Activated T-cell treated with anti-CD3 and anti-CD28 coated beads, Interleukin-2, amount 50 U/mL, for 4 hours (primary cell): ENCODE measurements at regions not wholly inside any gene's neighbourhood (a gene's known extent, or its start where the extent isn't known, plus 50 kb on each side); places are given as distances from the start of the nearest gene placed in this dataset.

Experiments used
- ATAC-seq, 2 donors: fragments of 200-7000 bp; cut with Tn5 transposase; one replicate each; pipeline ENCODE4 v1.10.0; 2021
- DNase-seq: peaks from one replicate; pipeline ENCODE4 v3.0.0-alpha.2; 2020
- H3K27me3 Mint-ChIP-seq: one replicate; pipeline ENCODE4 v1.8.0; 2021; ENCODE audit warnings: low read depth, mixed read lengths
- H3K36me3 Mint-ChIP-seq: one replicate; pipeline ENCODE4 v1.8.0; 2022; ENCODE audit warnings: mixed read lengths; ENCODE audit not compliant: insufficient read depth
- H3K4me1 Mint-ChIP-seq: one replicate; pipeline ENCODE4 v1.8.0; 2021; ENCODE audit warnings: low read depth, mixed read lengths
- H3K4me3 Mint-ChIP-seq: one replicate; pipeline ENCODE4 v1.8.0; 2021; ENCODE audit warnings: mild to moderate bottlenecking, moderate library complexity, mixed read lengths
- H3K9me3 Mint-ChIP-seq: one replicate; pipeline ENCODE4 v1.8.0; 2021; ENCODE audit warnings: mixed read lengths

DNA sequence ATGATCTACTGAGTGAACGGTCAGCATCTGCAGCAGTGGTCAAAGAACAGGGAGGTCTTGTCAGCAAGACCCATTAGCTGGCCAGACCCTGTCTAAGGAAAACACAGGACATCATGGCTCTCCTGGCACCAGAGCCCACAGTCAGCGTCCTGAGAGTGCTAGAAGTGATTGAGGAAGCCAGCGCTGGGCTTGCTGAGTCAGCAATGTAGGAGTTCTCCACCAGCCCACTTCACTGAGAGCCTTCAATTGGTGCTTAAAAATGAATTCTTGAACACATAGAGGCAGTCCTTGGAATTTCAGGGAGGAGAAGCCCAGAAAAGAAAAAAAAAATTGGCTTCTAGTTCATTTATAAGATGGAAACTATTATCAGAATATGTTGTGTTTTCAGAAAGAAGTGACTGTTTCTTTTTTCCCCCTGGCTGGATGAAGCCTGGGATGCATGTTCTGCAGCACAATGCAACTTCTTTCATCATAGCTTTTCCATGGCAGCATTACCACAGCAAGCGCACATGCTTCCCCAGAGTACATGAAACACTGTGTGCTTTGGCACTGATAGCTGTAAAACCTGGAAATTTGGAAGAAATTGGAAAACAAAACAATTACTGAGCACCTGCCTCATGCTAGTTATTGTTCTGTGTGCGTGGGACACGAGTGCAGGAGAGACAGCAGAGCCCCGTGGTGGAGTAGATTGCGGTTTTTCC lies 899.9 kb downstream of the C6orf118 start:
- H3K36me3 Mint-ChIP-seq, result no peaks in the 10 kb centered on the region
- no peaks in the 10 kb centered on the region for H3K4me1 Mint-ChIP-seq
- DNase-seq (no peak), ATAC-seq (no peak)
- H3K4me3 Mint-ChIP-seq, result no peak overlapping the region
- peaks cover 7% of the 10 kb centered on the region for H3K9me3 Mint-ChIP-seq
- no peaks in the 10 kb centered on the region for H3K27me3 Mint-ChIP-seq

DNA sequence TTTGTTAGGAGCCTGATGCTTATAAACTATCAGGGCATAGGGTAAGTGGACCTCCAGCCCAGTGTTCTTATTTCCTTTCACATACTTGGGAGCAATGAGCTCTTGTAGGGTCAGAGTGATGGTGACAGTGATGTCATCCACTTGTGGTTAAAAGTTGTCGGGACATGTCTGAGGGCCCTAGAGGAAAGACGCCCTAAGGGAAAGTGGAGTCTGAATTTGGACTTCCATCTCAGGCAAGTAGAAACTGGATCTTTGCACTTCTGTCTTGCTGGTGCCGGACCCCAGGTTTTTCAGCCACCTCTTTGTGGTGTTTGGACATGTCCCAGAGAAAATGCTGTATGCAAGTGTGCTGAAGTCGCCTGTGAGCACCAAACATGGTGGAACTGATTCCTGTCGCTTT lies 900.5 kb downstream of the C6orf118 start:
- Mint-ChIP-seq H3K27me3 (no peaks in the 10 kb centered on the region), H3K4me1 (no peaks in the 10 kb centered on the region), H3K9me3 (peaks cover 7% of the 10 kb centered on the region), H3K36me3 (no peaks in the 10 kb centered on the region), H3K4me3 (no peak overlapping the region)
- ATAC-seq (no peak), DNase-seq (no peak)

GRCh38 chr6:164404812-164405488 lies 904.5 kb downstream of the C6orf118 start:
- no peaks in the 10 kb centered on the region for H3K27me3 Mint-ChIP-seq
- ATAC-seq (no peak), DNase-seq (no peak)
- H3K4me3 Mint-ChIP-seq, result no peak overlapping the region
- peaks cover 2% of the 10 kb centered on the region for H3K4me1 Mint-ChIP-seq
- H3K36me3 Mint-ChIP-seq, result no peaks in the 10 kb centered on the region
- peaks cover 4% of the 10 kb centered on the region for H3K9me3 Mint-ChIP-seq

DNA sequence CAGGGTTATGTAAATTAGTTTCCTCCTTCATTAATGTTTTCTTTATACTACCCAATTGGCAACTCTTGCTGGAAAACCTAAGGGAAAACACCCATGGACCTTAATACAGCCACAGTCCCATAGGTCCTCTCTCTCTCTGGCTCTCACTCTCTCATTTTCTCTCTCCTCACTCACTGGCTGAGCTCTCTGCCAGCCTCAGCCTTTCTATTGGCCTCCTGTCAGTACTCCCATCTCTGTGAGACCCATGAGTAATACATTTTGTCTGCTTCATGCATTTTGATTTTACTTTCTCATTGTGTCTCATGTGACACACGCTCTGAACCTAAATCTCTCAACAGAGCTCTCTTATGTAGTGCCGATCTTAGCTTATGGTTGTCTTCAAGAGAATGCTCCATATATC lies 907.5 kb downstream of the C6orf118 start:
- ATAC-seq (no peak), DNase-seq (no peak)
- Mint-ChIP-seq H3K27me3 (no peaks in the 10 kb centered on the region), H3K36me3 (no peaks in the 10 kb centered on the region), H3K4me3 (no peak overlapping the region), H3K9me3 (peaks cover 4% of the 10 kb centered on the region), H3K4me1 (peaks cover 11% of the 10 kb centered on the region)

GRCh38 chr6:164398647-164399046 lies 910.8 kb downstream of the C6orf118 start:
- Mint-ChIP-seq H3K4me1 (peaks cover 11% of the 10 kb centered on the region), H3K4me3 (no peak overlapping the region)

DNA sequence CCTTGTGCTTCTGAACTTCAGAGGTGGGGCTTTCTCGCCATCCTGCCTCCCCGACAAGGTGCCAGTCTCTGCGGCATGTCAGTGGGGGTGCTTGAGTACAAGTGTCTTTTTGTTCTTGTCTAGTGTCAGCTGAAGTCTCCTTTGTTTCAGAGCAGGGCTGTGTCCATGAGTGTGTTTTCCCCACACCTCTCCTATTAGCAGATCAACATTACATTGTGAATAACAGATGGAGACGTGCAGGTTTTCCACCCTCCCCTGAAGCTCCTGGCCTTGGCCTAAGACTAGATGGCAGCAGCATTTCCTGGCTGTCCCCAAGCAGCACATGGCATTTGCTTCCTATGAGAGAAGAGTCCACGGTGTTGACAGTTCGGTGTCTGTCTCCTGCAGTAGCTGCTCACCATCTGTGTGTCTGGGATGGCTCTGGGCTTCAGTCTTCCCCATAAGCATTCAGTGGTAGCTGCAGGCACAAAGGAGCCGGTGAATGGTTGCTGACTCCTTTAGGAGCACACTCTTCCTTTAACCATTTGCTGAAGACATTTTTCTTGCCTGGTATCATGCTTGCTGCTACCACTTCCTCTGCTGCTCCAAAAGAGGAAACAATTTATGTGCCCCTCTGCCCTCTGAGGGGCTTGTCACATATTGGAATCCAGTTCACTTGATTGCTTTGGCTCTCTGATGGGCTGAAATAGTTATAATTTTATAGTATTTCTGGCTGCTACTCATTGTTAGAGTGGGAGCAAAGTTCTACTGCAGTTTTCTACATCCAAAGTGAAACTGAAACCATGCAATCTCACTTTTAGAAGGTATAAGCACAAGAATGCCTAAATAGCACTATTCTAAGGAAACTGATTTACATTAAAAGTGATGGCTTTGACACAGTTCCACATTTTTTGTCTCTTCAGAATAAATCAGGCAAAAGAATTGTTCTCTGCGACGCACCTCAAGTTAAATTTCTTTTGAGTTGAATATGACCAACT lies 913.0 kb downstream of the C6orf118 start:
- Mint-ChIP-seq H3K9me3 (peaks cover 4% of the 10 kb centered on the region), H3K4me1 (peaks cover 11% of the 10 kb centered on the region), H3K27me3 (peaks cover 3% of the 10 kb centered on the region), H3K4me3 (peak overlapping the region; percentile 16), H3K36me3 (no peaks in the 10 kb centered on the region)
- ATAC-seq, result no peak
- DNase-seq, result no peak

More at GRCh38 chr6:164398647-164399046, 910.8 kb downstream of the C6orf118 start:
- DNase-seq, result no peak
- Mint-ChIP-seq H3K36me3 (no peaks in the 10 kb centered on the region), H3K9me3 (peaks cover 4% of the 10 kb centered on the region), H3K27me3 (peaks cover 3% of the 10 kb centered on the region)
- no peak for ATAC-seq

GRCh38 chr6:164379795-164380194 lies 929.6 kb downstream of the C6orf118 start:
- Mint-ChIP-seq H3K27me3 (no peaks in the 10 kb centered on the region), H3K9me3 (peaks cover 20% of the 10 kb centered on the region), H3K4me3 (no peak overlapping the region), H3K4me1 (no peaks in the 10 kb centered on the region), H3K36me3 (no peaks in the 10 kb centered on the region)
- DNase-seq (no peak), ATAC-seq (no peak)

GRCh38 chr6:164378330-164378729 lies 931.1 kb downstream of the C6orf118 start:
- peaks cover 14% of the 10 kb centered on the region for H3K9me3 Mint-ChIP-seq
- H3K36me3 Mint-ChIP-seq, result no peaks in the 10 kb centered on the region
- no peaks in the 10 kb centered on the region for H3K27me3 Mint-ChIP-seq
- ATAC-seq (no peak), DNase-seq (no peak)
- no peak overlapping the region for H3K4me3 Mint-ChIP-seq
- no peaks in the 10 kb centered on the region for H3K4me1 Mint-ChIP-seq

DNA sequence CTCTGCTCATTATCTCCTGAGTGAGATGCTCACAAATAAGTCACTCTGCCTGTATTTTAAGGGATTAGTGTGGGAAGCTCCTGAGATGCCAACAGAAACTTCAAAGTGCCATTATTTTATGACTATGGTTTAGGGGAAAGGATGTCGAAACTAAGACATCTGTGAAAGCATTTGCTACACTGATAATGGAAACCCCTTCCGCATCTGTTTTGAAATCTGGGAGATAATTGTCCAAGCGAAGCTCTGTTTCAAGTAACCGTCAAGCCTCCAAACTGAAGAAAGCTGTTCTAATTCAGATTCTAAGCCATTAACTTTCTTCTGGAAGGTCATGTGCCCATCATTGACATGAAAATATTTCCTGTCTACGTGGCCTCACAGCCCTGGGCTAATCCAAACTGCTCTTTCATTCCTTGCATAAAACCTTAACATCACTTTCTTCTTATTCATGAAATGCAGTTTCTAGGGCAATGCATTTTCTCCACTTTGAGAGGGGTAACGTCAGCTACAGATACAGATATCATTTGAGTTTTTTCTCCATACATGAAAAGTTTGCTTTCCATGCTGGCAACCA lies 932.0 kb downstream of the C6orf118 start:
- no peak overlapping the region for H3K4me3 Mint-ChIP-seq
- H3K4me1 Mint-ChIP-seq, result no peaks in the 10 kb centered on the region
- no peak for DNase-seq
- H3K36me3 Mint-ChIP-seq, result no peaks in the 10 kb centered on the region
- H3K9me3 Mint-ChIP-seq, result peaks cover 14% of the 10 kb centered on the region
- no peaks in the 10 kb centered on the region for H3K27me3 Mint-ChIP-seq
- ATAC-seq, result no peak

- Mint-ChIP-seq H3K27me3 (no peaks in the 10 kb centered on the region), H3K4me3 (no peak overlapping the region), H3K4me1 (no peaks in the 10 kb centered on the region), H3K36me3 (no peaks in the 10 kb centered on the region), H3K9me3 (no peaks in the 10 kb centered on the region)
- DNase-seq (no peak), ATAC-seq (no peak)
These were observed 938.6 kb downstream of the C6orf118 start for GRCh38 chr6:164370773-164371172.

GRCh38 chr6:164359441-164359840 lies 944.9 kb downstream of the QKI start:
- DNase-seq, result no peak
- Mint-ChIP-seq H3K27me3 (no peaks in the 10 kb centered on the region), H3K9me3 (peaks cover 36% of the 10 kb centered on the region), H3K36me3 (no peaks in the 10 kb centered on the region), H3K4me1 (no peaks in the 10 kb centered on the region), H3K4me3 (no peak overlapping the region)
- no peak for ATAC-seq

DNA sequence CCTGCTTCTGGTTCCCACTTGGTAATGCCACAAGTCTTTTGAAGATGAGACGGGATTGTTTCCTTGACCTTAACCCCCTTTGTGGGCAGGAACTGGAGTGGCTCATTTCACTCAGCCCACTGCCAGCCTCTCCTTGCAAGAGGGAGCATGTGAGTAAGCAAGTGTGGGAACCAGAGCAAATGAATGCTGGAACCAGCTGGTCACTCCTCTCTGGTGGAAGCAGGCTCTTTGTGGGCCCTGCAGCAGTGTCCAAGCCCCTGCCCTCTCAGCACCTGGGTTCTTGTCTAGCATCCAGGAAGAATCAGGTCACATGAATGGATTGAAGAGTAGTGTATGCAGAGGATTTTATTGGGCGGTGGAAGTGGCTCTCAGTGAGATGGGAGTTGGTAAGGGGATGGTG lies 944.5 kb downstream of the QKI start:
- no peaks in the 10 kb centered on the region for H3K36me3 Mint-ChIP-seq
- no peaks in the 10 kb centered on the region for H3K4me1 Mint-ChIP-seq
- H3K9me3 Mint-ChIP-seq, result peaks cover 36% of the 10 kb centered on the region
- H3K4me3 Mint-ChIP-seq, result no peak overlapping the region
- DNase-seq (no peak), ATAC-seq (no peak)
- H3K27me3 Mint-ChIP-seq, result no peaks in the 10 kb centered on the region

DNA sequence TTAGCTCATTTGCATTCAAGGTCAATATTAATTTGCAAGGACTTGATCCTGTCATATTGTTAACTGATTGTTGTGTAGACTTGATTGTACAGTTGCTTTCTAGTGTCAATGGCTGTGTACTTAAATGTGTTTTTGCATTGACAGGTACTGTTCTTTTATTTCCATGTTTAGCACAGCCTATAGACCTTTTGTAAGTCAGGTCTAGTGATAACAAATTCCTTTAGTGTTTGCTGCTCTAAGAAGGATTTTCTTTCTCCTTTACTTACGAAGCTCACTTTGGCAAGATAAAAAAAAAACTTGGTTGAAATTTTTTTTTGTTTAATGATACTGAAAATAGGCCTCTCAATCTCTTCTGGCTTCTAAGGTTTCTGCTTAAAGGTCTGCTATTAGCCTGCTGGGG lies 942.3 kb downstream of the QKI start:
- no peak for ATAC-seq
- H3K36me3 Mint-ChIP-seq, result no peaks in the 10 kb centered on the region
- no peaks in the 10 kb centered on the region for H3K27me3 Mint-ChIP-seq
- DNase-seq, result no peak
- peaks cover 32% of the 10 kb centered on the region for H3K9me3 Mint-ChIP-seq
- no peaks in the 10 kb centered on the region for H3K4me1 Mint-ChIP-seq
- H3K4me3 Mint-ChIP-seq, result no peak overlapping the region

- H3K4me1 Mint-ChIP-seq, result no peaks in the 10 kb centered on the region
- H3K9me3 Mint-ChIP-seq, result no peaks in the 10 kb centered on the region
- ATAC-seq, result no peak
These were observed 932.9 kb downstream of the QKI start for GRCh38 chr6:164347455-164347854.

More at GRCh38 chr6:164347455-164347854, 932.9 kb downstream of the QKI start:
- Mint-ChIP-seq H3K27me3 (no peaks in the 10 kb centered on the region), H3K4me3 (no peak overlapping the region), H3K36me3 (no peaks in the 10 kb centered on the region)
- DNase-seq, result no peak
